ENCODE measurements at regions not wholly inside any gene's neighbourhood (a gene's known extent, or its start where the extent isn't known, plus 50 kb on each side); places are given as distances from the start of the nearest gene placed in this dataset.

- FAIRE-seq, result no peak
- Histone ChIP-seq H3K27me3 (ENCODE audit: control insufficient read depth in 1 of 2, insufficient read depth in 2 of 2, low read length in 2 of 2) (no peaks in the 10 kb centered on the region; a peak in 1 of 5 replicates), H3K9ac (ENCODE audit: insufficient read depth, low read depth, low read length) (no peak overlapping the region), H4K20me1 (ENCODE audit: insufficient read depth, low read length) (no peaks in the 10 kb centered on the region), H3K4me2 (ENCODE audit: low read depth, low read length) (no peak overlapping the region), H3K27ac (ENCODE audit: extremely low read length, insufficient read depth, low read length) (no peak overlapping the region), H2AFZ (ENCODE audit: low read length) (no peak overlapping the region), H3K9me3 (ENCODE audit: low read length) (no peaks in the 10 kb centered on the region), H3K4me1 (ENCODE audit: insufficient read depth, low read length) (no peaks in the 10 kb centered on the region), H3K36me3 (replicated peaks in 1 of 2; ENCODE audit: control insufficient read depth in 1 of 2, insufficient read depth in 2 of 2, low read length in 2 of 2) (no peaks in the 10 kb centered on the region), H3K4me3 (replicated peaks in 1 of 3; ENCODE audit: insufficient read depth in 1 of 3, low read depth in 2 of 3, low read length in 3 of 3) (no peak overlapping the region), H3K79me2 (ENCODE audit: insufficient read depth, low read length) (no peaks in the 10 kb centered on the region)
- BruUV-seq (replicated peaks), result no TSS peak
- in situ Hi-C loops (cut with HindIII; ENCODE audit: extremely low pct_ligation_motif_present, low pct_unique_long_range_greater_than_20kb) (no loop called here), intact Hi-C loops (cut with micrococcal nuclease; ENCODE audit: unreplicated experiment) (no loop called here)
- no peak for ATAC-seq
- ChIA-PET POLR2A (no interaction called here), CTCF (ENCODE audit: low intra/inter-chr PET ratio, low total read pairs) (no interaction called here)
- DNase-seq (ENCODE audit: low spot score), result no peak
- TF ChIP-seq HMG20A (CRISPR knock-in tag; IDR thresholded peaks at IDR 0.05; ENCODE audit: borderline replicate concordance), result no peak
- TF ChIP-seq ARNT (IDR thresholded peaks at IDR 0.05), result no peak
- no peak for TF ChIP-seq ZNF124 (CRISPR knock-in tag; IDR thresholded peaks at IDR 0.05)
- TF ChIP-seq ELF4 (CRISPR knock-in tag; IDR thresholded peaks at IDR 0.05; ENCODE audit: borderline replicate concordance), result no peak
- TF ChIP-seq, protein P1, sequence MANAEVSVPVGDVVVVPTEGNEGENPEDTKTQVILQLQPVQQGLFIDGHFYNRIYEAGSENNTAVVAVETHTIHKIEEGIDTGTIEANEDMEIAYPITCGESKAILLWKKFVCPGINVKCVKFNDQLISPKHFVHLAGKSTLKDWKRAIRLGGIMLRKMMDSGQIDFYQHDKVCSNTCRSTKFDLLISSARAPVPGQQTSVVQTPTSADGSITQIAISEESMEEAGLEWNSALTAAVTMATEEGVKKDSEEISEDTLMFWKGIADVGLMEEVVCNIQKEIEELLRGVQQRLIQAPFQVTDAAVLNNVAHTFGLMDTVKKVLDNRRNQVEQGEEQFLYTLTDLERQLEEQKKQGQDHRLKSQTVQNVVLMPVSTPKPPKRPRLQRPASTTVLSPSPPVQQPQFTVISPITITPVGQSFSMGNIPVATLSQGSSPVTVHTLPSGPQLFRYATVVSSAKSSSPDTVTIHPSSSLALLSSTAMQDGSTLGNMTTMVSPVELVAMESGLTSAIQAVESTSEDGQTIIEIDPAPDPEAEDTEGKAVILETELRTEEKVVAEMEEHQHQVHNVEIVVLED (CRISPR knock-in tag; IDR thresholded peaks at IDR 0.05; ENCODE audit: borderline replicate concordance), result no peak
- no peak for TF ChIP-seq ZBTB20 (CRISPR knock-in tag; IDR thresholded peaks at IDR 0.05; ENCODE audit: borderline replicate concordance, low read depth)
- no peak for TF ChIP-seq TOE1 (CRISPR knock-in tag; IDR thresholded peaks at IDR 0.05)
- TF ChIP-seq MIER2 (CRISPR knock-in tag; IDR thresholded peaks at IDR 0.05), result no peak
- no peak for TF ChIP-seq ZNF350 (CRISPR knock-in tag; IDR thresholded peaks at IDR 0.05; ENCODE audit: borderline replicate concordance, low read depth)
- no peak for TF ChIP-seq SNAI1 (CRISPR knock-in tag; IDR thresholded peaks at IDR 0.05; ENCODE audit: borderline replicate concordance)
- no peak for TF ChIP-seq SMAD3 (CRISPR knock-in tag; IDR thresholded peaks at IDR 0.05)
- no peak for TF ChIP-seq MAX (IDR thresholded peaks at IDR 0.05)
- TF ChIP-seq ZBTB49 (CRISPR knock-in tag; IDR thresholded peaks at IDR 0.05; ENCODE audit: borderline replicate concordance), result no peak
- TF ChIP-seq KDM1A (CRISPR knock-in tag; IDR thresholded peaks at IDR 0.05), result no peak
- TF ChIP-seq, protein P2, sequence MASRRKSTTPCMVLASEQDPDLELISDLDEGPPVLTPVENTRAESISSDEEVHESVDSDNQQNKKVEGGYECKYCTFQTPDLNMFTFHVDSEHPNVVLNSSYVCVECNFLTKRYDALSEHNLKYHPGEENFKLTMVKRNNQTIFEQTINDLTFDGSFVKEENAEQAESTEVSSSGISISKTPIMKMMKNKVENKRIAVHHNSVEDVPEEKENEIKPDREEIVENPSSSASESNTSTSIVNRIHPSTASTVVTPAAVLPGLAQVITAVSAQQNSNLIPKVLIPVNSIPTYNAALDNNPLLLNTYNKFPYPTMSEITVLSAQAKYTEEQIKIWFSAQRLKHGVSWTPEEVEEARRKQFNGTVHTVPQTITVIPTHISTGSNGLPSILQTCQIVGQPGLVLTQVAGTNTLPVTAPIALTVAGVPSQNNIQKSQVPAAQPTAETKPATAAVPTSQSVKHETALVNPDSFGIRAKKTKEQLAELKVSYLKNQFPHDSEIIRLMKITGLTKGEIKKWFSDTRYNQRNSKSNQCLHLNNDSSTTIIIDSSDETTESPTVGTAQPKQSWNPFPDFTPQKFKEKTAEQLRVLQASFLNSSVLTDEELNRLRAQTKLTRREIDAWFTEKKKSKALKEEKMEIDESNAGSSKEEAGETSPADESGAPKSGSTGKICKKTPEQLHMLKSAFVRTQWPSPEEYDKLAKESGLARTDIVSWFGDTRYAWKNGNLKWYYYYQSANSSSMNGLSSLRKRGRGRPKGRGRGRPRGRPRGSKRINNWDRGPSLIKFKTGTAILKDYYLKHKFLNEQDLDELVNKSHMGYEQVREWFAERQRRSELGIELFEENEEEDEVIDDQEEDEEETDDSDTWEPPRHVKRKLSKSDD (CRISPR knock-in tag; IDR thresholded peaks at IDR 0.05; ENCODE audit: low read depth), result no peak
- TF ChIP-seq, protein P3, sequence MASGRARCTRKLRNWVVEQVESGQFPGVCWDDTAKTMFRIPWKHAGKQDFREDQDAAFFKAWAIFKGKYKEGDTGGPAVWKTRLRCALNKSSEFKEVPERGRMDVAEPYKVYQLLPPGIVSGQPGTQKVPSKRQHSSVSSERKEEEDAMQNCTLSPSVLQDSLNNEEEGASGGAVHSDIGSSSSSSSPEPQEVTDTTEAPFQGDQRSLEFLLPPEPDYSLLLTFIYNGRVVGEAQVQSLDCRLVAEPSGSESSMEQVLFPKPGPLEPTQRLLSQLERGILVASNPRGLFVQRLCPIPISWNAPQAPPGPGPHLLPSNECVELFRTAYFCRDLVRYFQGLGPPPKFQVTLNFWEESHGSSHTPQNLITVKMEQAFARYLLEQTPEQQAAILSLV (CRISPR knock-in tag; IDR thresholded peaks at IDR 0.05; ENCODE audit: borderline replicate concordance), result no peak
- no peak for TF ChIP-seq ARNT2 (CRISPR knock-in tag; IDR thresholded peaks at IDR 0.05; ENCODE audit: low read depth)
Measured at GRCh38 chr13:93158565-93158964, 68.0 kb upstream of the GPC6 start.

Measured in HepG2 (cell line).